ENCODE measurements at regions not wholly inside any gene's neighbourhood (a gene's known extent, or its start where the extent isn't known, plus 50 kb on each side); places are given as distances from the start of the nearest gene placed in this dataset.
A peak's percentile ranks its signal among the peaks of the same experiment; 100 is the strongest.

DNA sequence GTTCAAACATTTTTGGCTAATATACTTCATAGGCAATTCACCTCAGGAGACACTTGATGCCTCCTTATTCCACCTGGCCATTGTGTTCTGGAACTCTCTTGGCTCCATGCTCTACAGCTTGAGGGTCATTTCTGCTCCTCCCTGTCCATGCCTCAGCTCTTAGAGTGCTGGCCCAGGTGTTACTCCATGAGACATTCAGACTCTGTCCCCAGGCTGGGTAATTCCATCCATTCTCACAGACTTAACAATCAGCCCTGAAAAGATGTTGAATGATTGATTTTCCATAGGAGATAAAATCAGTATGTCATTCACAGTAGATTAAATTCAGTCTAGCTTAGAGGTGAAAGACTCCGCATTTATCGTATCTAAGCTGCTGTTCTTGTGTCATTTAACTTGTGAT is 168.6 kb upstream of the CWC22 start:
- POLR2A ChIA-PET (ENCODE audit: unreplicated experiment) = no interaction called here
- no peaks in the 10 kb centered on the region for H3F3A ChIP-seq (ENCODE audit: insufficient read depth, low read depth)
- H3K4me2 ChIP-seq = no peak overlapping the region
- no peaks in the 10 kb centered on the region for H3K9me3 ChIP-seq (ENCODE audit: insufficient read depth, low read depth)
- intact Hi-C loops (cut with micrococcal nuclease; ENCODE audit: unreplicated experiment) = no loop called here
- TF ChIP-seq, protein P1, sequence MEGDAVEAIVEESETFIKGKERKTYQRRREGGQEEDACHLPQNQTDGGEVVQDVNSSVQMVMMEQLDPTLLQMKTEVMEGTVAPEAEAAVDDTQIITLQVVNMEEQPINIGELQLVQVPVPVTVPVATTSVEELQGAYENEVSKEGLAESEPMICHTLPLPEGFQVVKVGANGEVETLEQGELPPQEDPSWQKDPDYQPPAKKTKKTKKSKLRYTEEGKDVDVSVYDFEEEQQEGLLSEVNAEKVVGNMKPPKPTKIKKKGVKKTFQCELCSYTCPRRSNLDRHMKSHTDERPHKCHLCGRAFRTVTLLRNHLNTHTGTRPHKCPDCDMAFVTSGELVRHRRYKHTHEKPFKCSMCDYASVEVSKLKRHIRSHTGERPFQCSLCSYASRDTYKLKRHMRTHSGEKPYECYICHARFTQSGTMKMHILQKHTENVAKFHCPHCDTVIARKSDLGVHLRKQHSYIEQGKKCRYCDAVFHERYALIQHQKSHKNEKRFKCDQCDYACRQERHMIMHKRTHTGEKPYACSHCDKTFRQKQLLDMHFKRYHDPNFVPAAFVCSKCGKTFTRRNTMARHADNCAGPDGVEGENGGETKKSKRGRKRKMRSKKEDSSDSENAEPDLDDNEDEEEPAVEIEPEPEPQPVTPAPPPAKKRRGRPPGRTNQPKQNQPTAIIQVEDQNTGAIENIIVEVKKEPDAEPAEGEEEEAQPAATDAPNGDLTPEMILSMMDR (conservative IDR thresholded peaks at IDR 0.05) = no peak
- TF ChIP-seq EZH2 (IDR thresholded peaks at IDR 0.05; ENCODE audit: low read depth) = no peak
- CTCF ChIA-PET = interaction anchor here (0.6 kb wide), 1 partner anchor 80 kb away, joined by 3 read pairs; no protein-coding TSS in a partner anchor
- H3K79me2 ChIP-seq (ENCODE audit: low read depth) = no peaks in the 10 kb centered on the region
- H3K27me3 ChIP-seq (ENCODE audit: insufficient read depth, low read depth) = no peaks in the 10 kb centered on the region
- no TSS peak for BruUV-seq (replicated peaks)
- no peaks in the 10 kb centered on the region for H4K20me1 ChIP-seq (ENCODE audit: insufficient read depth)
- no peaks in the 10 kb centered on the region for H3K36me3 ChIP-seq (ENCODE audit: low read depth)
- H3K9me2 ChIP-seq (ENCODE audit: insufficient read depth) = no peaks in the 10 kb centered on the region
- no peak for DNase-seq
- H2AFZ ChIP-seq = peak overlapping the region; percentile 20; the same call in 1 of the 2 replicates
- H3K4me3 ChIP-seq = no peak overlapping the region
- no peaks in the 10 kb centered on the region for H3K4me1 ChIP-seq (replicated peaks; ENCODE audit: insufficient read depth)
- no peak overlapping the region for H3K27ac ChIP-seq

DNA sequence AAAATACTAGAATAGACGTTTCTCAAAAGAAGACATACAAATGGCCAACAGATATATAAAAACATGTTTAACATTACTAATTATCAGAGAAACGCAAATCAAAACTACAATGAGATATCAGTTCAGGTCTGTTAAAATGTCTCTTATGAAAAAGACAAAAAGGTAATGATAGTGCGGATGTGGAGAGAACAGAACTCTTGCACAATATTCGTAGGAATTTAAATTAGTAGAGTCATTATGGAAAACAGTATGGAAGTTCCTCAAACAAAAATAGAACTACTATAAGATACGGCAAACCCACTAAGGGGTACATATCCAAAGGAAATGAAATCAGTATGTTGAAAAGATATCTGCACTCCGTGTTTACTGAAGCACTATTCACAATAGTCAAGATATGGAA is 167.5 kb upstream of the CWC22 start:
- Histone ChIP-seq H3K4me3 (no peak overlapping the region), H3K36me3 (ENCODE audit: low read depth) (no peaks in the 10 kb centered on the region), H3K27ac (no peak overlapping the region), H2AFZ (peak overlapping the region; percentile 8; the same call in 1 of the 2 replicates), H3K27me3 (ENCODE audit: insufficient read depth, low read depth) (no peaks in the 10 kb centered on the region), H4K20me1 (ENCODE audit: insufficient read depth) (no peaks in the 10 kb centered on the region), H3F3A (ENCODE audit: insufficient read depth, low read depth) (no peaks in the 10 kb centered on the region), H3K9me2 (ENCODE audit: insufficient read depth) (no peaks in the 10 kb centered on the region), H3K79me2 (ENCODE audit: low read depth) (no peaks in the 10 kb centered on the region), H3K9me3 (ENCODE audit: insufficient read depth, low read depth) (peaks cover 7% of the 10 kb centered on the region; the same call in 1 of the 2 replicates), H3K4me1 (replicated peaks; ENCODE audit: insufficient read depth) (no peaks in the 10 kb centered on the region), H3K4me2 (no peak overlapping the region)
- ChIA-PET CTCF (no interaction called here), POLR2A (ENCODE audit: unreplicated experiment) (no interaction called here)
- no TSS peak for BruUV-seq (replicated peaks)
- TF ChIP-seq, protein P1 (conservative IDR thresholded peaks at IDR 0.05) = no peak
- no peak for TF ChIP-seq EZH2 (IDR thresholded peaks at IDR 0.05; ENCODE audit: low read depth)
- intact Hi-C loops (cut with micrococcal nuclease; ENCODE audit: unreplicated experiment) = no loop called here
- DNase-seq = no peak

DNA sequence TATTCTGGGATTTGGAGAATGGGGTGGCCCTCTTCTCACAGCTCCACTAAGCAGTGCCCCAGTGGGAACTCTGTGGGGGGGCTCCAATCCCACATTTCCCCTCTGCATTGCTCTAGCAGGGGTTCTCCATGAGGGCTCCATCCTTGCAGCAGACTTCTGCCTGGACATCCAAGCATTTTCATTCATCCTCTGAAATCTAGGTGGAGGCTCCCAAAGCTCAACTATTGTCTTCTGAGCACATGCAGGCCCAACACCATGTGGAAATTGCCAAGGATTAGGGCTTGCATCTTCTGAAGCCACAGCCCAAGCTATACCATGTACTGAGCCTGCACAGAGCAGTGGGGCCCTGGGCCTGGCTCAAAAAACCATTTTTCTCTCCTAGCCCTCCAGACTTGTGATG is 162.4 kb upstream of the CWC22 start:
- H3F3A ChIP-seq (ENCODE audit: insufficient read depth, low read depth) = no peaks in the 10 kb centered on the region
- POLR2A ChIA-PET (ENCODE audit: unreplicated experiment) = no interaction called here
- no peaks in the 10 kb centered on the region for H3K79me2 ChIP-seq (ENCODE audit: low read depth)
- no peak overlapping the region for H2AFZ ChIP-seq
- H3K27me3 ChIP-seq (ENCODE audit: insufficient read depth, low read depth) = no peaks in the 10 kb centered on the region
- no peaks in the 10 kb centered on the region for H3K36me3 ChIP-seq (ENCODE audit: low read depth)
- TF ChIP-seq, protein P1 (conservative IDR thresholded peaks at IDR 0.05) = no peak
- TF ChIP-seq EZH2 (IDR thresholded peaks at IDR 0.05; ENCODE audit: low read depth) = no peak
- CTCF ChIA-PET = no interaction called here
- no TSS peak for BruUV-seq (replicated peaks)
- no peaks in the 10 kb centered on the region for H3K4me1 ChIP-seq (replicated peaks; ENCODE audit: insufficient read depth)
- peaks cover 21% of the 10 kb centered on the region; the same call in 1 of the 2 replicates for H3K9me3 ChIP-seq (ENCODE audit: insufficient read depth, low read depth)
- DNase-seq = no peak
- no peak overlapping the region for H3K4me3 ChIP-seq
- no peaks in the 10 kb centered on the region for H3K9me2 ChIP-seq (ENCODE audit: insufficient read depth)
- H3K4me2 ChIP-seq = no peak overlapping the region
- intact Hi-C loops (cut with micrococcal nuclease; ENCODE audit: unreplicated experiment) = no loop called here
- no peaks in the 10 kb centered on the region for H4K20me1 ChIP-seq (ENCODE audit: insufficient read depth)
- H3K27ac ChIP-seq = no peak overlapping the region
